Mammary epithelial cell (primary cell): ENCODE measurements at regions not wholly inside any gene's neighbourhood (a gene's known extent, or its start where the extent isn't known, plus 50 kb on each side); places are given as distances from the start of the nearest gene placed in this dataset.

Source experiments
- CTCF ChIP-seq, 2 donors: IDR thresholded peaks in 1 of 2; conservative IDR thresholded peaks in 1 of 2; 2 replicates each; pipeline ENCODE4 v1.5.1; 2011 to 2012; ENCODE audit warnings: inconsistent platforms in 2 of 2, low read length in 2 of 2, mild to moderate bottlenecking in 2 of 2, control low read depth in 1 of 2, low read depth in 1 of 2; ENCODE audit not compliant: insufficient read depth in 1 of 2; ENCODE audit errors: extremely low read depth in 1 of 2
- EZH2 ChIP-seq: IDR thresholded peaks from 2 replicates; pipeline ENCODE4 v1.6.1; 2012; ENCODE audit warnings: low read length, inconsistent platforms, borderline replicate concordance

GRCh38 chr6:106025655-106026054 is 60.5 kb upstream of the PRDM1 start:
- TF ChIP-seq CTCF (conservative IDR thresholded peaks at IDR 0.05 in 1 of 2, IDR thresholded peaks at IDR 0.05 in 1 of 2; ENCODE audit: extremely low read depth in 1 of 2, insufficient read depth in 1 of 2, low read depth in 1 of 2, low read length in 2 of 2) = no peak
- no peak for TF ChIP-seq EZH2
